ENCODE measurements at regions not wholly inside any gene's neighbourhood (a gene's known extent, or its start where the extent isn't known, plus 50 kb on each side); places are given as distances from the start of the nearest gene placed in this dataset.

DNA sequence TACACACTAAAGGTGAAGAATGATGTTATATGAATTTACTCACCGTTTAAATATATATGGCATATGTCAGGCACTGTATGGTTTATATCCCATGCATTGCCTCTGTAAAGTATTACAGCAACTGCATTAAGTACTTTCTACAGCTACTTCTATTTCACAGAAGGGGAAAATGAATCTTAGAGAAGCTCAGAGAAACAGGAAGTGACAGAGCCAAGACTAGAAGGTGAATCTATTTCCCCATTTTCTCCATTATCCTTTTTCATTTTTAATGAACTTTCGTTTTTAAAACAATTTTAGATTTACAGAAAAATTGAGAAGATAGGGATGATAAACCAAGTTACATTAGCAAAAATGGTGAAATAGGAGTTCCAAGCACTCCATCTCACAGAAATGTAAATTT lies 863.3 kb downstream of the UQCRFS1 start:
- DNase-seq (ENCODE audit: extremely low spot score), result no peak
- ChIA-PET CTCF (no interaction called here), POLR2A (no interaction called here)
- TF ChIP-seq HDGF (IDR thresholded peaks at IDR 0.05; ENCODE audit: borderline replicate concordance), result no peak
- TF ChIP-seq L3MBTL2 (conservative IDR thresholded peaks at IDR 0.05), result no peak

DNA sequence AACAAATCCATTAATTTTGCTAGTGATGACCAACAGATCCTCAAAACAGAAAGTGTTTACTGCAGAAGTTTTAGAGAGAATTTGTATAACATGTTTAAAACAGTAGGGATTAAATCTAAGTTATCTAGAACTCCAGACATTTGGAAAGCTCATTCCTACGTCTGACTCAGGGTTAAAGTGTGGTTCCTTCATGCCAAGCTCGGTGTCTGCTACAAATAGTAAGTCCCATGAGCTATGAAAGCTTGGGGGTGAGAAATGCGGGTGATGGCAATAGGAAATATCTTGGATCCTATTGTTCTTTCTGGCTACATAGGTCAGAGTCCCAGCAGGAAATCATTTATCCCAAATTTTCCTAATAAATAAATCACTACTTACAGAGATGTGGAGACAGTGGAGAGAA lies 867.1 kb downstream of the UQCRFS1 start:
- POLR2A ChIA-PET, result no interaction called here
- TF ChIP-seq LEF1 (IDR thresholded peaks at IDR 0.05; ENCODE audit: borderline replicate concordance) (no peak), BHLHE40 (IDR thresholded peaks at IDR 0.05; ENCODE audit: borderline replicate concordance) (no peak), CTBP1 (IDR thresholded peaks at IDR 0.05; ENCODE audit: borderline replicate concordance) (no peak), ARNT (IDR thresholded peaks at IDR 0.05) (no peak)
- no peak for DNase-seq (ENCODE audit: extremely low spot score)
- CTCF ChIA-PET, result no interaction called here

DNA sequence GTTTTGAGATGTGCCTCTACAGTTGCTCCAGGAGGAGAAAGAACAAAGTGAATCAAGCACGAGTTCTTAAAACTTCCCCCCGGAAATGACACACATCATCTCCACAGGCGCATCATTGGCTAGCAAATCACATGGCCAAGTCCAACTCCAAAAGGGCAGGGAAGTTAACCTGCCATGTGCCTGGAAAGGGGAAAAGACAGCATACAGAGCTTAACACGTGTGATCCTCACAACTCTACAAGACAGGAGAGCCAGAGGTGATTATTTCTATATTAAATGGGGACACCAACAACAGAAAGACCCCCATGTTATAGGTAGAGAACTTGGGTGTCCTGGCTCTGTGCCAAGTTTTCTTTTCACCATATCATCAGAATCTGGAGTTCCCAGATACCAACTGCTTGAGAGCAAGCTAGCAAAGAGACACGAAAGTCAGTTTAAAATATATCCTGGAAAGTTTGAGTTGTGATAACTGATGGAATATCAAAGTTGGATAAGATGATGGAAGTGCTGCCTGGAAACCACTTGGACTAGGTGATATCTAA lies 871.1 kb downstream of the UQCRFS1 start:
- TF ChIP-seq NFRKB (IDR thresholded peaks at IDR 0.05) (no peak), FOXK2 (IDR thresholded peaks at IDR 0.05) (no peak), L3MBTL2 (conservative IDR thresholded peaks at IDR 0.05) (no peak), BHLHE40 (IDR thresholded peaks at IDR 0.05; ENCODE audit: borderline replicate concordance) (no peak), SP1 (IDR thresholded peaks at IDR 0.05) (no peak), FOXM1 (IDR thresholded peaks at IDR 0.05; ENCODE audit: borderline replicate concordance) (no peak), SUZ12 (IDR thresholded peaks at IDR 0.05) (no peak), ZNF384 (IDR thresholded peaks at IDR 0.05) (no peak), HDGF (IDR thresholded peaks at IDR 0.05; ENCODE audit: borderline replicate concordance) (no peak), TARDBP (IDR thresholded peaks at IDR 0.05) (no peak), ELF4 (IDR thresholded peaks at IDR 0.05) (no peak), CTBP1 (IDR thresholded peaks at IDR 0.05; ENCODE audit: borderline replicate concordance) (no peak), FOXA1 (IDR thresholded peaks at IDR 0.05) (no peak), LEF1 (IDR thresholded peaks at IDR 0.05; ENCODE audit: borderline replicate concordance) (no peak), ARNT (IDR thresholded peaks at IDR 0.05) (no peak)
- TF ChIP-seq, protein P1, sequence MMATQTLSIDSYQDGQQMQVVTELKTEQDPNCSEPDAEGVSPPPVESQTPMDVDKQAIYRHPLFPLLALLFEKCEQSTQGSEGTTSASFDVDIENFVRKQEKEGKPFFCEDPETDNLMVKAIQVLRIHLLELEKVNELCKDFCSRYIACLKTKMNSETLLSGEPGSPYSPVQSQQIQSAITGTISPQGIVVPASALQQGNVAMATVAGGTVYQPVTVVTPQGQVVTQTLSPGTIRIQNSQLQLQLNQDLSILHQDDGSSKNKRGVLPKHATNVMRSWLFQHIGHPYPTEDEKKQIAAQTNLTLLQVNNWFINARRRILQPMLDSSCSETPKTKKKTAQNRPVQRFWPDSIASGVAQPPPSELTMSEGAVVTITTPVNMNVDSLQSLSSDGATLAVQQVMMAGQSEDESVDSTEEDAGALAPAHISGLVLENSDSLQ (IDR thresholded peaks at IDR 0.05), result no peak
- no peak for DNase-seq (ENCODE audit: extremely low spot score)
- ChIA-PET POLR2A (no interaction called here), CTCF (no interaction called here)

DNA sequence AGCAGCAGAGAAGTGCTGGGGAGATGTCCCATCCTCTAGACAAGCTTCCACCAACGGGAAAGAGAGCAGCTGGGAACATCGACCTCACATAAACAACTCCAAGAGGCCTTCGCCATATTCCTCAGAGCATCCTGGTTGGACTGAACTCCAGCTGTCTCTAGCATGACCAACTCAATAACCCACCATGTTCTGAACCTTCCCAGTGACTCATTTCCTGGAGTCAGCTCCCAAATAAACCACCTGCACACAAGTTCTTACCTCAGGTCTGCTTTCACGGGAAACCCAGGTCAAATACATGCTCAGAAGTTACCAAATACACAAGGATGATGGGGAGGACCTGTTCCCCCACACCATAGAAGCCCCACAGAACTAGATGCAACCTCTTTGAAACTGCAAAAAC lies 878.5 kb downstream of the UQCRFS1 start:
- ChIA-PET CTCF (no interaction called here), POLR2A (no interaction called here)
- TF ChIP-seq NFRKB (IDR thresholded peaks at IDR 0.05), result no peak
- no peak for TF ChIP-seq FOXK2 (IDR thresholded peaks at IDR 0.05)
- no peak for TF ChIP-seq SUZ12 (IDR thresholded peaks at IDR 0.05)
- TF ChIP-seq LEF1 (IDR thresholded peaks at IDR 0.05; ENCODE audit: borderline replicate concordance), result no peak
- TF ChIP-seq TARDBP (IDR thresholded peaks at IDR 0.05), result no peak
- DNase-seq (ENCODE audit: extremely low spot score), result no peak

DNA sequence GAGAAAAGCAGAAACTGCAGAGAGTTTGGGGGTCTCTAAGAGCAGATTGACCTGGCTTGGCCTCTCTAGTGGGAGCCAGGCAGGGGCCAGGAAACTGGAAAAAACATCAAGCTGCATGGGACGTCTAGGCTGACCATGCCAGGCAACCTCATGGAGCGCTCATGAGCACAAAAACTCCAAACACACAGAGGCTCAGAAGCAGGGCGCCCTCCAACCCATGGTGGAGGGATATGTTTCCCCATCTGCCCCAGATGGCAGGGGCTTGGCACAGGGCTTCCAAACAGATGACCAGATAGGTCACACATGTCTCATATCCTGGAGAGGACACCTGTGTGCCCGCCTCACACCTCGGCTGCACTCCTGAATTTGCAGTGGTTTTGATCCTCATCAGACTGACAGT lies 879.0 kb downstream of the UQCRFS1 start:
- TF ChIP-seq HDGF (IDR thresholded peaks at IDR 0.05; ENCODE audit: borderline replicate concordance) (no peak), FOXK2 (IDR thresholded peaks at IDR 0.05) (no peak), FOXA1 (IDR thresholded peaks at IDR 0.05) (no peak), BHLHE40 (IDR thresholded peaks at IDR 0.05; ENCODE audit: borderline replicate concordance) (no peak), SP1 (IDR thresholded peaks at IDR 0.05) (no peak), SUZ12 (IDR thresholded peaks at IDR 0.05) (no peak), NFRKB (IDR thresholded peaks at IDR 0.05) (no peak), CTBP1 (IDR thresholded peaks at IDR 0.05; ENCODE audit: borderline replicate concordance) (no peak), ELF4 (IDR thresholded peaks at IDR 0.05) (no peak), ARNT (IDR thresholded peaks at IDR 0.05) (no peak), FOXM1 (IDR thresholded peaks at IDR 0.05; ENCODE audit: borderline replicate concordance) (no peak), TARDBP (IDR thresholded peaks at IDR 0.05) (no peak), L3MBTL2 (conservative IDR thresholded peaks at IDR 0.05) (no peak), ZNF384 (IDR thresholded peaks at IDR 0.05) (no peak), LEF1 (IDR thresholded peaks at IDR 0.05; ENCODE audit: borderline replicate concordance) (no peak)
- TF ChIP-seq, protein P1 (IDR thresholded peaks at IDR 0.05), result no peak
- no peak for DNase-seq (ENCODE audit: extremely low spot score)
- POLR2A ChIA-PET, result no interaction called here
- CTCF ChIA-PET, result no interaction called here

DNA sequence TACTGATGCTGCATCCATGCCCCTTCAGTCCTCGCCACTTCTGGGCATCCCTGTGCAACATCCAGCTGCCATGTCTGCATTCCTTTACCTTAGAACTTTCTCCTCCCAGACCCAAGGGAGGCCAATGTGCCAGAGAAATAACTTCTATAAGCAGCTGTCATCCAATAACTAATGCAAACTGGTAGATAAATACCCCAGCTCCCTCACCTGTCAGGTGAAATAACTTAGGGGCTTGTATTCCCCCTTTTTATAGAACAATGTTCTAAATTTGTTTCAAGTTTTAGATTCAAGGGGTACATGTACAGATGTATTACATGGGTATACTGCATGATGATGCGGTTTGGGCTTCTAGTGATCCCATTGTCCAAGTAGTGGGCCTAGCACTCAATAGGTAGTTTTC lies 880.1 kb downstream of the UQCRFS1 start:
- DNase-seq (ENCODE audit: extremely low spot score), result no peak
- ChIA-PET POLR2A (no interaction called here), CTCF (no interaction called here)
- TF ChIP-seq FOXM1 (IDR thresholded peaks at IDR 0.05; ENCODE audit: borderline replicate concordance) (no peak), CTBP1 (IDR thresholded peaks at IDR 0.05; ENCODE audit: borderline replicate concordance) (no peak), BHLHE40 (IDR thresholded peaks at IDR 0.05; ENCODE audit: borderline replicate concordance) (no peak)

DNA sequence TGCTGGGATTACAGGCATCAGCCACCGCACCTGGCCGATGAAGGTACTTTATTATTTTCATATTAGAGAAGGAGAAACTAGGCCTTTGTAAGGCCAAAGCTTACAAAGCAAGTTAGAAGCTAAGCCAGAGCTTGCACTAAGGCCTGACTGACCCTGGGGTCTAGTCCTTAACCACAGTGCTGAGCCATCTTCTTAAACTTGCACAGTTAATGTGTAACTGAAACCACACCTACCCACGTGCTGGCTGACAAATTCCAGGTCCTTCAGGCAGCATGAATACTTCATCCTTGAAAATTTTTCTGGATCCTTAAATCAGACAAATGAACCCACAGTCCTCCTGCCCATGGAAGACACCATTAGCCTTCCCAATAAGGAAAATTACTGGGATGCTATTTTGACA lies 880.6 kb downstream of the UQCRFS1 start:
- CTCF ChIA-PET, result no interaction called here
- TF ChIP-seq LEF1 (IDR thresholded peaks at IDR 0.05; ENCODE audit: borderline replicate concordance), result no peak
- TF ChIP-seq ELF4 (IDR thresholded peaks at IDR 0.05), result no peak
- no peak for TF ChIP-seq TARDBP (IDR thresholded peaks at IDR 0.05)
- TF ChIP-seq, protein P1 (IDR thresholded peaks at IDR 0.05), result no peak
- TF ChIP-seq ZNF384 (IDR thresholded peaks at IDR 0.05), result no peak
- TF ChIP-seq CTBP1 (IDR thresholded peaks at IDR 0.05; ENCODE audit: borderline replicate concordance), result no peak
- no peak for TF ChIP-seq SP1 (IDR thresholded peaks at IDR 0.05)
- no peak for TF ChIP-seq FOXM1 (IDR thresholded peaks at IDR 0.05; ENCODE audit: borderline replicate concordance)
- TF ChIP-seq BHLHE40 (IDR thresholded peaks at IDR 0.05; ENCODE audit: borderline replicate concordance), result no peak
- TF ChIP-seq NFRKB (IDR thresholded peaks at IDR 0.05), result no peak
- no peak for TF ChIP-seq SUZ12 (IDR thresholded peaks at IDR 0.05)
- no peak for TF ChIP-seq ARNT (IDR thresholded peaks at IDR 0.05)
- POLR2A ChIA-PET, result no interaction called here
- no peak for DNase-seq (ENCODE audit: extremely low spot score)
